NB4 (cell line): ENCODE measurements at regions not wholly inside any gene's neighbourhood (a gene's known extent, or its start where the extent isn't known, plus 50 kb on each side); places are given as distances from the start of the nearest gene placed in this dataset.

Experiments
- DNase-seq: peaks from one replicate; pipeline ENCODE4 v3.0.0; 2010; ENCODE audit warnings: low read depth
- H3K4me3 ChIP-seq: one replicate; pipeline ENCODE4 v1.5.1; 2011; ENCODE audit warnings: mild to moderate bottlenecking, low read depth, low read length, moderate library complexity
- CTCF ChIP-seq: IDR thresholded peaks from one replicate; pipeline ENCODE4 v1.5.1; 2012; ENCODE audit warnings: low read depth, low read length
- MAX ChIP-seq: IDR thresholded peaks from 2 replicates; pipeline ENCODE4 v1.6.1; 2011; ENCODE audit warnings: low read depth, low read length
- MYC ChIP-seq: IDR thresholded peaks from 2 replicates; pipeline ENCODE4 v1.6.1; 2011; ENCODE audit warnings: low read depth, low read length
- POLR2A ChIP-seq: IDR thresholded peaks from 2 replicates; pipeline ENCODE4 v1.6.1; 2011; ENCODE audit warnings: mild to moderate bottlenecking; ENCODE audit not compliant: insufficient read length; ENCODE audit errors: extremely low read depth

GRCh38 chr1:234987415-234988154, 141.1 kb downstream of the TOMM20 start:
- no peak for DNase-seq
- H3K4me3 ChIP-seq: no peak overlapping the region
- TF ChIP-seq CTCF (no peak), POLR2A (no peak), MYC (no peak), MAX (no peak)

GRCh38 chr1:234986750-234987414, 141.8 kb downstream of the TOMM20 start:
- no peak for DNase-seq
- H3K4me3 ChIP-seq: no peak overlapping the region
- TF ChIP-seq POLR2A: no peak
- TF ChIP-seq MYC: no peak
- TF ChIP-seq MAX: no peak
- TF ChIP-seq CTCF: no peak

- H3K4me3 ChIP-seq: no peak overlapping the region
- TF ChIP-seq MYC (no peak), POLR2A (no peak), MAX (no peak), CTCF (no peak)
- no peak for DNase-seq
Observed at GRCh38 chr1:234985516-234986294, 142.9 kb downstream of the TOMM20 start.

- DNase-seq: no peak
- no peak overlapping the region for H3K4me3 ChIP-seq
- TF ChIP-seq MYC (no peak), CTCF (no peak), MAX (no peak), POLR2A (no peak)
Observed at GRCh38 chr1:234985007-234985370, 143.6 kb downstream of the TOMM20 start.

GRCh38 chr1:234983564-234984238, 144.9 kb downstream of the TOMM20 start:
- TF ChIP-seq CTCF: no peak
- no peak for TF ChIP-seq MAX
- no peak for TF ChIP-seq POLR2A
- no peak for TF ChIP-seq MYC
- no peak for DNase-seq
- H3K4me3 ChIP-seq: no peak overlapping the region
